Caki2 (cell line): ENCODE measurements at regions not wholly inside any gene's neighbourhood (a gene's known extent, or its start where the extent isn't known, plus 50 kb on each side); places are given as distances from the start of the nearest gene placed in this dataset.
"Not testable (repeated sequence)": the region's sequence is repeated elsewhere in the genome, so short reads cannot be mapped to it uniquely, and the experiment has no call there.

ENCODE experiments used
- DNase-seq: peaks from one replicate; pipeline ENCODE4 v3.0.0-alpha.2; 2015; ENCODE audit warnings: low read depth
- in situ Hi-C: cut with HindIII; loops from 2 replicates; pipeline ENCODE4 v1.10.0; 2016; ENCODE audit warnings: low sequenced_read_pairs, low pct_unique_long_range_greater_than_20kb, mixed read lengths

DNA sequence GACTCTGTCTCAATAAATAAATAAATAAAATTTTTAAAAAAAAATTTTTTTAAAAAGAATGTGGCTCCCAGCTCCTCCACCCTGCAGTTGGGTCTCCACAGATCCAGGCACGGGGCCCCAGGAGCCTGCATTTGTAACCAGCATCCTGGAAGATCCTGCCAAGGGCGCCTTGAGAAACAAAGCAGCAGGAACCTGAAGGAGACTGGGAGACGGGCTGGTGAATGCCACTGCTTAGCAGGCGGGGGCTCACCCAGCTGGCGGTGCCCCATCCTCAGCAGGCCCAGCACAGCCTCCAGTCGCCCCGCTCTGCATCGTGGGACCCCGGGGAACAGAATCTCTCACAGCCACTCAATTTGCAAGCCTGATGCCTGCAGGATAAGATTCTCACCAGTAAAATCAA lies 187.5 kb upstream of the SALL3 start:
- in situ Hi-C loops, result no loop called here
- DNase-seq, result no peak

DNA sequence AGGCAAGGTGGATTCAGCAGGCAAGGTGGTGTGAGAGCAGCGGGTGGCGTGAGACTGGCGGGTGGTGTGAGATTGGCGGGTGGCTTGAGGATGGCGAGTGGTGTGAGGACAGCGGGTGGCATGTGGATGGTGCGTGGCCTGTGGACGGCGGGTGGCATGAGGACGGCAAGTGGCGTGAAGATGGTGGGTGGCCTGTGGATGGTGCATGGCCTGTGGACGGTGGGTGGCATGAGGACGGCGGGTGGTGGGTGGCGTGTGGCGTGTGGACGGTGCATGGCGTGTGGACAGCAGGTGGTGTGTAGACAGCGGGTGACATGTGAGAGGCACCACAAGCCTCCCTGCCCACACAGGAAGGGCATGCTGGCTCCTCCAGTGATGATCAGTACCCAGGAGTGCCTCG lies 186.9 kb upstream of the SALL3 start:
- no peak for DNase-seq
- in situ Hi-C loops, result no loop called here

DNA sequence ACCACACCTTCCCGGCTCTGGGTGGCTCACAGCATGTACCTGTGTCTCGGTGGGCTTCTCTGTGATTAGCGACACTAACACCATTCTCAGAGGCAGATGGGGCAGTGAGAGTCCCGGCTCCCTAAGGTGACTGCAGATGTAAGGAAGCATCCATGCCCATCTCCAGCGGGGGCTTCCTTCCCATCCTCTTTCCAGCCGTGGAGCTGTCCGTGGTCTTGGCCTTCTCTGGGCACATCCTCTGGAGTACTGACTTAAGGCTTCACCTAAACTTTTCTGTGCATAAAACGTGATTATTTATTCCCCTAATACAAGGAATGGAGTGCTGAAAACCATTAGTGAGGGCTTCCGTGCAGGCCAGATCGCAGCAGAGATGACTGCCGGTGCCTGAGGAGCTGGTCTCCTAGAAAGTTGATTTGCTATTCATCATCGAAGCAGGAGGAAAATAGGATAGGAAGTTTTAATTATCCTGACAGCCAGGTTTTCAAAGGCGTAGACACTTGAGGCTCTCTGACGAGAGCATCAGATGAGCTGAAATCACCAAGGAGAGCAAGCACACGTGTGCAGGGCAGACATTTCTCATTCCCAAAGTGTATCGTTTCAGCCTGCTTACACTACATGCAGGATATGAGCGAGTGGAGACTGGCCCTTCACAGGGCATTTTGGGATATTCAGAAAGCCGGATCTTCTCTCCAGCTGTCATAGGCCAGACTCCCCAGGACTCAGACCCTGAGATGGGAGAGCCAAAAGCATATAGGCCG lies 186.1 kb upstream of the SALL3 start:
- no peak for DNase-seq
- in situ Hi-C loops, result no loop called here

DNA sequence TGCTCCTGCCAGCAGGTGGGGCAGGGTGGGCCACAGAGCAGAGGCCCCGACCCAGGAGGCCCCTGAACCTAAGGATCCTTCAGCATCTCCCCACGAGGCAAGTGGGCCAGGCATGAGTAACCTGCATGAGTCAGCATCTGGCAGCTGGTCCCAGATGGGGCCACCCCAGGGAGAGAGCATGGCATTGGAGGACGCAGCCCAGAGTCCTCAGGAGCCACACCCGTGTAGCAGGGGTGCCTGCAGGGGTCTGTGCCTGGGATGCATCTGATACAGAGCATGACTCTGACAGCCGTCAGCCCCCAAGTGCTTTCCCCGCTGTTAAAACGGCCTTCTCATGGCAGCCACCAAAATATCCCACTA lies 185.6 kb upstream of the SALL3 start:
- no peak for DNase-seq
- in situ Hi-C loops, result no loop called here

DNA sequence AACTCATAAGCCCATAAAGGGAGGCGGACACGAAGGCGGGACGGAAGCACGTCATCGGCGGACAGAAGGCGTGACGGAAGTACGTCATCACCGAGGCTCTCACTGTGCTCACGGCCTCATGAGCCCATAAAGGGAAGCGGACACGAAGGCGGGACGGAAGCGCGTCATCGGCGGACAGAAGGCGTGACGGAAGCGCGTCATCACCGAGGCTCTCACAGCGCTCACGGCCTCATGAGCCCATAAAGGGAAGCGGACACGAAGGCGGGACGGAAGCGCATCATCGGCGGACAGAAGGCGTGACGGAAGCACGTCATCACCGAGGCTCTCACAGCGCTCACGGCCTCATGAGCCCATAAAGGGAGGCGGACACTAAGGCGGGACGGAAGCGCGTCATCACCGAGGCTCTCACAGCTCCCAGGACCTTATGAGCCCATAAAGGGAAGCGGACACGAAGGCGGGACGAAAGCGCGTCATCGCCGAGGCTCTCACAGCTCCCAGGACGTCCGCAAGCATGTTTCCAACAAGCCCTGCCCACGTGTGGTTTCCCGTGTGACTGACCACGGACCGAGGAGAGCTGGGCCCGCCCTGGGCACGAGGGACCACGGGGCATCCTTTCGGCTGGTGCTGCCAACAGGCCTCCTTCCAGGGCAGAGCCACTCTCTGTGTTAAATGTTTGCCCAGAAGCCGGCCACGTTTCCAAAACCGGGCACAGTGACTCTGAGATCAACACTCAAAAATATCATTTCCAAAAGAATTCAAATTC lies 182.7 kb upstream of the SALL3 start:
- in situ Hi-C loops, result no loop called here
- DNase-seq, result no peak

DNA sequence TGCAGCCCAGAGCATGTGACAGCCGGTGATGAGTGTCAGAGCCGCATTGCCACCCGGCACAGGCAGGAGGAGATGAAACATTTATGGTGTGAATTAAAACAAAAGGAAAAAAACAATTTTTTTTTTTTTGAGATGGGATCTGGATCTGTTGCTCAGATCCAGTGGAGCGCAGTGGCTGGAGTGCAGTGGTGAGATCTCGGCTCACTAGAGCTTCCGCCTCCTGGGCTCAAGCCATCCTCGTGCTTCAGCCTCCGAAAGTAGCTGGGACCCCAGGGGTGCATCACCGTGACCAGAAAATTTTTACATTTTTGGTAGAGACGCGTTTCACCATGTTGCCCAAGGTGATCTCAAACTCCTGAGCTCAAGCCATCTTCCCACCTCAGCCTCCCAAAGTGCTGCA lies 182.1 kb upstream of the SALL3 start:
- in situ Hi-C loops, result no loop called here
- DNase-seq, result no peak

DNA sequence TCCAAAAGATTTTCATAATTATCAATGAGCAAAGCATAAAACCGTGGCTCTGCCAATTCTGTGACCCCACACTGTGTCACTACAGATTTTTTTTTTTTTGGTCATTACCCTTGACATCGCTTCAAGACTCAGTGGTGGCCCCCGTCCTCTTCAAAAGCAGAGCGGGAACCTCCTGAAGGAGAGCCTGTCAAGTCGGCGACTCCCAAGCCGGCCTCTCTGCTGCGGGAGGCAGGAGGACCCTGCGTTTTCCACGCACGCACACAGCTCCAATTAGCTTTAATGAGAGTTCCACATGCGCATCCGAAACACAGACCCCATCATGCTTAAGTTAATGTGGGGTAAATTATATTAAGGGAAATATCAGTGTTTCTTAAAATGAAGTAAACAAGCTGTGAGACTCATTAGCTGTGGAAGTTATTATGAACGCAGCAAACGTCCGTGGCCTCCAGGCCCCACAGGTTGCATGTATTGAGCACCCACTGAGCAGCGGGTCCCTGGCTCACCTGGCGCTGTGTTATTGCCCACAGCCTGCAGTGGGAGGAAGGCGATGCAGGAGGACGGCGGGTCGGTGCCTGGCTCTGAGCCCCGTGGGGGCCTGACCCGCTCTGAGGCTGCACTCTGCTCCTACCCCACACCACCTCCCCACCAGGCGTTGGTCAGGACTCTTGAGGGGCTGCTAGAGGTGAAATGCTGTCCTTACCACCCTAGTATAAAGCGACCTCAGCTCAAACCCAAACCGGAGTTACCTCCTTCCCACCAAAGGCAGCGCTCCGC lies 181.0 kb upstream of the SALL3 start:
- in situ Hi-C loops, result no loop called here
- DNase-seq, result no peak

DNA sequence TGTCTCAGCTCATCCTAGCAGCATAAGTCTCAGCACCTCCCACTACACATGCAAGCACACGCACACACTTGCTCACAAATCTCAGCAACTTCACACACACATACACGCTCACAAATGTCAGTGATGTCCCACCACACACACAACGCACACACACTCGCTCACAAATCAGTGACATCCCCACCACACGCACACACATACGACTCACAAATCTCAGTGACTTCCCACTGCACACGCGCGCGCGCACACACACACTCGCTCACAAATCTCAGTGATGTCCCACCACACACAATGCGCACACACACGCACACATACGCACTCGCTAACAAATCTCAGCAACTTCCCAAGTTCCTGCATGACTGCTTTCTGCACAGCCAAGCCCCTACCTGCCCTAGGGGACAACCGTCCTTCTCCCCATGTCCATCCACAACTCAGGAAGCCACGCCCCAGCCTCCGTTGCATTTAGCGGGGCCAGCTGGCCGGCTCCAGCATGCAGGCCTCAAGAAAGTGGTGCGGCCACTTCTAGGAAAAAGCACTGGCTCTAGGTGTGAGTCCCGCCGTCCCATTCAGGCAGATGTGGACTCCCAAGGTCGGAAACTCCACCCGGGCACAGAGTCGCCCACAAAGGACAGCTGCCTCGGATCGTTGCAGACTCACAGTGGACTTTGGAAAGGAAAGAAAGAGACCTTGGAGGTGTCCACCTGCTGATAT lies 180.1 kb upstream of the SALL3 start:
- in situ Hi-C loops, result no loop called here
- DNase-seq, result no peak

DNA sequence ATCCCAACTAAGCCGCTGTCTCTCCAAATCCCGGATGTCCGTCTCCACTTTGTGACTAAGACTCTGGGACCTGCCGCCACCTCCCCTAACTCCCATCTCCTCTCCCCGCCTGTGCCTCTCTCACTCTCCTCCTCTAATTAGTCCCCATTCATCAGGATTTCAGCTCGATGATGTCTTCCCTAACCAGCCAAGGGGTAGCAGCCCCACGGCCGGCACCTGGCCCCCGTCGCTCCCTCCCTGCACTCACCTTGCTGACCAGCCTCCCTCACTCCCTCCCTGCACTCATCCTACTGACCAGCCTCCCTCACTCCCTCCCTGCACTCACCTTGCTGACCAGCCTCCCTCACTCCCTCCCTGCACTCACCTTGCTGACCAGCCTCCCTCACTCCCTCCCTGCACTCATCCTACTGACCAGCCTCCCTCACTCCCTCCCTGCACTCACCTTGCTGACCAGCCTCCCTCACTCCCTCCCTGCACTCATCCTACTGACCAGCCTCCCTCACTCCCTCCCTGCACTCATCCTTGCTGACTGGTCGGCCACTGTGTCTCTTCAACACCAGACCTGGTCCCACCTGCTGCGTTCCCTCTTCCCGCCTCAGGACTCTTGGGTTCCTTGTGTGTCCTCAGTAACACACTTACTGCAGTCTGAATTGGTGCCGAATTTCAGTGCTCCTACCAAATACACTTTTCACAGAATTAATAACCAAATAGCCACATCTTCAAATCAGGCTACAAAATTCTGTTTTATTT lies 179.3 kb upstream of the SALL3 start:
- DNase-seq, in situ Hi-C loops: not testable (repeated sequence)

DNA sequence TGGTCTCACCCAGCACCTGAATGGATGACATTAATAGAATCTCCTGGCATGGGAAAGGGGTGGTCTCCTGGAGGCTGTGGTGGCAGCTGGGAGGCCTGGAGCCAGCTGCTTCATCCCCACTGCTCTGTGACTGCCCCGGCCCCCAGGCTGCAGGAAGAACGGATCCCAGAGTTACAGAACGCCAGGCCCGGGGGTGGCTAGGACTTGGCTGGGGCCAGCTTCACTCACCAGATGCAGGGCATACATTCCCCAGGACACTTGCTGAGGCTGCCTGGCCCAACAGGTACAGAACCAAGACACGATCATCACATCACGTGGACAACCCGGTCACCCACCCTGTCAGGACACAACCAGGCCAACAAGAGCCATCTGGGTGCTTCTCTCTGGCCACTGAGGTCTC lies 178.6 kb upstream of the SALL3 start:
- in situ Hi-C loops, result no loop called here
- no peak for DNase-seq

DNA sequence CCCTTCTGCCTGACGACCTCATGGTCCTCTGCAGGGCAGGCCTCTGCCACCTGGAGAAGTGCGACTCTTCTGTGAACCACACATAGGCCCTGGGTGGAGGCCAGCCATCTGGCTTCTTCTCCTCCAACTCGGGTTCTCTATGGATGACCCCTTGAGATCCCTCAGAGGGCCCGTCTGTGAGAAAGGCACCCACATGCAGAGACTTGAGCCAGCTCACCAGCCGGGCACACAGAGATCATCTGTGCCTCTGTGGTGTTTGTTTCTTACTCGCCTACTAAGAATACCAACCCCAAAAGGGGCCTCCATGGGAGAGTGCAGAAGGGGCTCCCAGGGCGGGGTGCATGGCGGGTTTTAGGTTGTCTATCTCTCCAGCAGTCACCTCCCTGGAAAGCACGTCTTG lies 176.5 kb upstream of the SALL3 start:
- in situ Hi-C loops, result no loop called here
- DNase-seq, result no peak

DNA sequence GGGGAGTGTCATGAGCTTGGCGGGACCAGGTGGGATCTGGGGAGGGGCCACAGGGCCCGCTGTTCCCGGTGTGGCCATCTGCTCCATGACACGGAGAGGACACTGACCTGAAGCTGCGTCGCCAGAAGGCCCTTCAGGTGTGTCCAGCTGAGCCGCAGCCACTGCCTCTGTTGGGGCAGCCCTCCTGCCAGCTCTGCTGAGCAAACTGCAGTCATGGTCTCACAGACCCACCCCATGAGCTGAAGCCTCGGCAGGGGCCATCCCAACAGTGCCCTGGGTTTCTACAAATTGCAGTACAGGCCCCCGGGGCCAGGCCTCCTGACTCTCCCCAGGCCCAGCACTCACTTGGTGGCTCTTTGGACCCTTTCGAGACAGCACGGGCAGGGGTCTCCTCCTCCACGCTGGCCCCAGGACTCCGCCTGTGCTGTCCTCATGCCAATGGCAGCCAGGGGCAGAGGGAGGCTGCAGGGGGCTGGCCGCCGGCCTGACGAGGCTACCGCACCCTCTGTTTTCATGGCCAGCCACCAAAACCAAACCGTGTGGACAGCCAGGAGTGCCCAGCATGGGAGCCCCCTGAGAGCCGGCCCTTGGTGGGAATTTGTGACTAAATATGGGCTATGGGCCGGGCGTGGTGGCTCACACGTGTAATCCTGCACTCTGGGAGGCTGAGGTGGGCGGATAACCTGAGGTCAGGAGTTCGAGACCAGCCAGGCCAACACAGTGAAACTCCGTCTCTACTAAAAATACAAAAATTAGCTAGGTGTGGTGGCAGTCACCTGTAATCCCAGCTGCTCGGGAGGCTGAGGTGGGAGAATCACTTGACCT lies 175.2 kb upstream of the SALL3 start:
- DNase-seq, result no peak
- in situ Hi-C loops, result no loop called here

DNA sequence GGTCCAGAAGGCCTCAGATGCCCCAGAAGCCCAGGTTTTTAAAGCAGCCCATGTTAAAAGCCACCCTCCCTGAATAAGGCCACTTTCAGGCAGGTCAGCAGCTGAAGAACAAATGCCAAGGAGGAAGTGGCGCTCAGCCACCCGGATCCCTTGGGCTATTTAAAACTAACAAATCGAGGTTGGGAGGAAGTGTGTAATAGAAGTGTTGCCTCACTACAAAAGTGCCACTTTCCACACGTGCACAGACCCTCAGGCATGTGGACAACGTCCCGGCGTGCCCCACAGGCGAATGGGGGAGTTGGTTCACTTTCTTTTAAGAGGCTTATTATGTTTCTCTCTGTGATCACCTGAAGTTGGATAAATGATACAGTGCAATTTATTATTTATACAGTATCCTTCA lies 173.8 kb upstream of the SALL3 start:
- no peak for DNase-seq
- in situ Hi-C loops, result no loop called here

DNA sequence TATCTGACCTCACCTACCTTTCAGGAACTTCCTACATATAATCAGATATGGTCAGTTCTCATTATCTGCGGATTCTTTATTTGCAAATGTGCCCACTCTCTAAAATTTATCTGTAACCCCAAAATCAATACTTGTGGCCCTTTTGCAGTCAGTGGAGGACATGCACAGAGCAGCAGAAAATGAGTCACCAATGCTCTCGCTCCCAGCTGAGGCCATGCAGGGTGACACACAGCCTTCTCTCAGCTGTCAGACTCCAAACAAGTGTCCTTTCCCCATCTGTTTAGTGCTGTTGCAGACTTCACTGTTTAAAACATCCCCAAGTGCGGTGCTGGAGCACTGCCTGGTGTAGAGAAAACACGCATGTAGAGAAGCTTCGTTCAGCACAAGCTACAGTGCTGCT lies 171.9 kb upstream of the SALL3 start:
- DNase-seq, result no peak
- in situ Hi-C loops, result no loop called here

DNA sequence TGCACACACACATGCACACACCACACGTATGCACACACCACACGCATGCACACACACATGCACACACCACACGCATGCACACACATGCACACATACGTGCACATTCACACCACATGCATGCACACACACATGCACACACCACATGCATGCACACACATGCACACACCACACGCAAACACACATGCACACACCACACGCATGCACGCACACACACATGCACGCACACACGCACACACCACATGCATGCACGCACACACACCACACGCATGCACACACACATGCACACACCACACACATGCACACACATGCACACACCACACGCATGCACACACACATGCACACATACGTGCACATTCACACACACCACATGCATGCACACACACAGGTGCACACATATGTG lies 169.8 kb upstream of the SALL3 start:
- in situ Hi-C loops, result no loop called here
- no peak for DNase-seq

DNA sequence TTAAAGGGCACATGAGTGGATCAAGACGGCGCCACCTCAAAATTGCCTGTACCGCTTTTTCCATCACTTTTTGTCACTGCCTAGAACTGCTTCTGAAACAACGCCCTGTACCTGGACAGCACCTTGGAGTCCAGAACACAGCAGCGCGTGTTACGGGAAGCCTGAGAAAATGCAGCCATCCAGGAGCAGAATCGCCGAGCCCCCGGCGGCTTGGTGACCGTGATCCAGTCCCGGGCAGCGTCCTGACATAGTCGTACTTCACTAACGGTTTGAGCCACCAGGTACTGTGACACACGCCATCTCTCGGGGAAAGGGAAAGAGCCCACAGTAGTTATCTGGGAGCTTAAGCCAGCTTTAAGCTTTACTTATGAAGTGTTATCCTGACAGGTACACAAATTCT lies 168.9 kb upstream of the SALL3 start:
- no peak for DNase-seq
- in situ Hi-C loops, result no loop called here

DNA sequence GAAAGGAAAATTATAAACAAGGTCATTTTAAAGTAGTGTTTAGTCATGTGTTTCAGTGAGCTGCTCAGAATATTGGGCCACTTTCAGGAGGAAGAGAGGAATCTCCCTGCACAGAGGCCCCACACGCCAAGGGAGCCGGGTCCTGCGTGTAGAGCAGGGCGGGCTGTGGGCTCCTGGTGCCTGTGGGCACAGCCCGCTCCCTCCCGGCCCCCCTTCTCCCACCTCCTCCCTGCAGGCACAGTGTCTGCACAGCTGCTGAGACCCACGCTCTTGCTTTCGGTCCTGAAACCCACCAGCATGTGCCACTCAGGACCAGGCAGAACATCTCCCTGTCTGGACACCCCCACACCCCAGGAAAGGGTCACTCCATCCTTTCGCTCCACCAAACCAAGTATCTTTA lies 167.6 kb upstream of the SALL3 start:
- in situ Hi-C loops, result no loop called here
- no peak for DNase-seq
